VCaP (cell line): ENCODE measurements at regions not wholly inside any gene's neighbourhood (a gene's known extent, or its start where the extent isn't known, plus 50 kb on each side); places are given as distances from the start of the nearest gene placed in this dataset.
"Not testable (repeated sequence)": the region's sequence is repeated elsewhere in the genome, so short reads cannot be mapped to it uniquely, and the experiment has no call there.

ENCODE experiments used
- H3K27ac ChIP-seq: fragments of 450-650 bp; 2 replicates; pipeline ENCODE4 v1.5.1; 2017
- CTCF ChIP-seq: fragments of 450-650 bp; conservative IDR thresholded peaks from 2 replicates; pipeline ENCODE4 v1.5.1; 2017; ENCODE audit warnings: mild to moderate bottlenecking, moderate library complexity

DNA sequence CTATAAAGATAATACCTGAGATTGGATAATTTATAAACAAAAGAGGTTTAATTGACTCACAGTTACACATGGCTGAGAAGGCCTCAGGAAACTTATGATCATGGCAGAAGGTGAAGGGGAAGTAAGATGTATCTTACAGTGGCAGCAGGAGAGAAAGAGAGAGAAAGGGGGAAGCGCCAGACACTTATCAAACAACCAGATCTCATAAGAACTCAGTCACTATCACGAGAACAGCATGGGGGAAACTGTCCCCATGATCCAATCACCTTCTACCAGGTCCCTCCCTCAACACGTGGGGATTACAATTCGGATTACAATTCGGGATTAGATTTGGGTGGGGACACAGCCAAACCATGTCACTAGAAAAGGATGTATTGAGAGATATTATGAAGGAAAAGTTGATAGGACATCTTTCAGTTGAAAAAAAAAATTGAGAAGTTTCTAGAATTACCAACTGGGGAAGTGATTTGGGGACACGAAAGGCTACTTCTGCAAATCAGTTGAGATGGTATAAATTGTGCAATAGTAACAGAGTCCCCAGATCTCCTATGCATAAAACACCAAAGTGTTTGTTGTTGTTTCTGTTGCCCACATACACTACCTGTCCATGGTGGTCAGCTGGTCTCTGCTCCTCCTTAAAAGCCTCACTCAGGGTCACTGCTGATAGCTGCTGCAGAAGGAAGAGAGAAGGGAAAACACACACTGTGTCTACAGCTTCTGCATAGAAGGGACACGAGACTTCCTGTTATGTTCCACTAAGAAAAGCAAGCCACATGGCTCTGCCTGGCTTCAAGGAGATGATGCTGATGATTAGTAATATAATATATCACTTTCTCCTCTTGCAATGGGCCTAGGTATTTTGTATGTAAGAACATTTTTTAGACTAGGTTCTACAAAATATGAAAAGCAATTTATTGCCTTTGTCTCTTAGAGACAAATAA is 465.5 kb downstream of the PDZRN4 start:
- TF ChIP-seq CTCF, result no peak
- H3K27ac ChIP-seq, result no peak overlapping the region

GRCh38 chr12:41652981-41653380 is 464.9 kb downstream of the PDZRN4 start:
- no peak for TF ChIP-seq CTCF
- no peak overlapping the region for H3K27ac ChIP-seq

DNA sequence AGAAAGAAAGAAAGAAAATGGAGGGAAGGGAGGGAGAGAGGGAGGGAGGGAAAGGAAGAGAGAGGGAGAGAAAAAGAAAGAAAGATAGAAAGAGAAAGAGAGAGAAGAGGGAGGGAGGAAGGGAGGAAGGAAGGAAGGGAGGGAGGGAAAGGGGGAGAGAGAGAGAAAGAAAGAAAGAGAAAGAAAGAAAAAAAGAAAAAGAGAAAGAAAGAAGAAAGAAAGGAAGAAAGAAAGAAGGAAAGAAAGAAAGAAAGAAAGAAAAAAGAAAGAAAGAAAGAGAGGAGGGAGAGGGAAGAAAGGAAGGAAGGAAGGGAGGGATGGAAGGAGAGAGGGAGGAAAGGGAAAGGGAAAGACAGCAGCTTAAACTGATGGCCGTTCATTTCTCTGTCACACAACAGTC is 457.5 kb downstream of the PDZRN4 start:
- H3K27ac ChIP-seq, result no peak overlapping the region
- no peak for TF ChIP-seq CTCF

DNA sequence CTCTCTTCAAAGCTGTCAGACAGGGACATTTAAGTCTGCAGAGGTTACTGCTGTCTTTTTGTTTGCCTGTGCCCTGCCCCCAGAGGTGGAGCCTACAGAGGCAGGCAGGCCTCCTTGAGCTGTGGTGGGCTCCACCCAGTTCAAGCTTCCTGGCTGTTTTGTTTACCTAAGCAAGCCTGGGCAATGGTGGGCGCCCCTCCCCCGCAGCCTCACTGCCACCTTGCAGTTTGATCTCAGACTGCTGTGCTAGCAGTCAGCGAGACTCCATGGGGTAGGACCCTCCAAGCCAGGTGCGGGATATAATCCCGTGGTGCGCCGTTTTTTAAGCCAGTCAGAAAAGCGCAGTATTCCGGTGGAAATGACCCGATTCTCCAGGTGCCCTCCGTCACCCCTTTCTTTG is 454.7 kb downstream of the PDZRN4 start:
- H3K27ac ChIP-seq, result not testable (repeated sequence)

DNA sequence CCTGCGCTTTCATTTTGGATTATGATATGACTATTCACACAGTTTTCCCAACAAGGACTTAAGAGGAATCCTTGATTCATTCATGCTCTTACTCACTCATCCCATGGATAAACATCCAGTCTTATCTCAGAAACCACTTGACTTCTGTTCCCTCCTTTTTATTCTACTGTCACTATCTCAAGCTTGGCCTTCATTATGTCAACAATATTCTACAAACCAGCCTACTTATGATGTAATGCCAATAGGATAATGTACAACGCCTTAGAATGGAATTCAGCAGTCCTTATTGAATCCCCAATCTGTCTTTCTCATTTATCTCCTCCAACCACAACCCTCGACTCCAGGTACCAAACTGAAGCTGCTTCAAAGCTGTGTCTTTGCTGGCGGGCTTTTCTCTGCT is 448.5 kb downstream of the PDZRN4 start:
- no peak overlapping the region for H3K27ac ChIP-seq
- no peak for TF ChIP-seq CTCF

DNA sequence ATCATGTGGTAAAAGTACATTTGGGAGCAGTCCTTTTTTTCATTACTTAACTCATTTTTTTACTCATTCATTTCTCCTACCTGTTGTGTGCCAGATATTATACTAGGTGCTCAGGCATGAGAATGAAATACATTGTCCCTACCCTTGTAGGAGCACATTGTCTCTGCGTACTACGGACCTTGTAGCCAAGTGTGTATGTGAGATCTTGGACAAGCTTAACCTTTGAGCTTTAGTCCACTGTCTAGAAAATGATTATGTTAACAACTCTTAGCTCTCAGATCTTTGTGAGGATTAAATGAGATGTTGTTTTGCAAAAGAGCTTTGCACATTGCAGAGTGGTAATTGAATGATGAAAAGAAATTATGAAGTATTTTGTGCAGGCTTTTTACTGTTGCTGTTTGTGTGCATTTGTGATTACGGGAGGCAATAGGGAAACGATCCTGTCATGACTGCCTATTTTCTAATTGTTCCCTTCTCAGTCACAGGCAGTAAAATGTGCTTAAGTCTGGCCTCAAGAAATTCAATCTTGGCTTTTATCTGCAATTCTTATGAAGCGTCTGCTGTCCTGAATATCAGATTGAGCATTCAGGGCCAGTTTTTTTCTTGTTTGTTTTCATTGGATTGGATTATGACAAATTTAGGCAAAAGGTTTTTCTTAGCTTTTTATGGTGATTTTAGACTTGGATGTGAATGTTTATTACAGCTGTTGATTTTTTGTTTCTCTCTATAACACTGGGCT is 447.7 kb downstream of the PDZRN4 start:
- no peak for TF ChIP-seq CTCF
- no peak overlapping the region for H3K27ac ChIP-seq

DNA sequence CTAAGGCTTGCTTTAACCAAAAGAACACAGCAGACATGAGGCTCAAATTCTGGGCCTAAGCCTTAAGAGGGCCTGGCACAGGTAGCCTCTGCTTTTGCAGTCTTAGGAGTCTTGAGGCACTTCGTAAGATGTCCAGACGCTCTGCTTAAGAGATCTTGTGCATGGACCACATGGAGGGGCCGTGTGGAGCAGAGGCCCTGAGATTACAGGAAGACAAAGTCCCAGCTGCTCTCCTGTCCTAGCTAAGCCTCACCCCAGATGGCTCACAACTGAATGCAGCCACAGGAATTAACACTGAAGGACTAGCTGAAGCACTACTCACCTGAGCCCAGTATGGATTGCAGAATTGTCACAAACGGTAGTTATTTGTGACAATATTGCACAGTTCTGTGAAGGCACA is 446.0 kb downstream of the PDZRN4 start:
- no peak overlapping the region for H3K27ac ChIP-seq
- no peak for TF ChIP-seq CTCF

DNA sequence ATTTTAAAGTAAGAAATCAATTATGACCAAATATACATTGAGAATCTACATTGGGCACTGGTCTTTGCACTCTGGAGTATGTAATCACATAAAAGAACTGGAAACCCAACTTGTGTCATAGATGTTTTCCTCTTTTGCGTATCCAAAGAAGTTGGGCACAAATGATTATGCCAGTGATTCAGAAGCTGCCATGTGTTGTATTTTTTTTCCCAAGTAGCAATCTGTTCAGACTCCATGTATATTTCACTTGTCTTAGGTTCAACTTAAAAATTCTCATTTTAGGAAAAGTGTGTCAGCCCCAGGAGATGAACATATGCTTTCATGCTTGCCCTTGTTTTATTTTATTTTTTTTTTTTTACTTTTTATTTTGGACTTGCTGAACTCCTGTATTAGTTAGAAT is 441.5 kb downstream of the PDZRN4 start:
- H3K27ac ChIP-seq, result no peak overlapping the region
- no peak for TF ChIP-seq CTCF
